ENCODE measurements at regions not wholly inside any gene's neighbourhood (a gene's known extent, or its start where the extent isn't known, plus 50 kb on each side); places are given as distances from the start of the nearest gene placed in this dataset.

DNA sequence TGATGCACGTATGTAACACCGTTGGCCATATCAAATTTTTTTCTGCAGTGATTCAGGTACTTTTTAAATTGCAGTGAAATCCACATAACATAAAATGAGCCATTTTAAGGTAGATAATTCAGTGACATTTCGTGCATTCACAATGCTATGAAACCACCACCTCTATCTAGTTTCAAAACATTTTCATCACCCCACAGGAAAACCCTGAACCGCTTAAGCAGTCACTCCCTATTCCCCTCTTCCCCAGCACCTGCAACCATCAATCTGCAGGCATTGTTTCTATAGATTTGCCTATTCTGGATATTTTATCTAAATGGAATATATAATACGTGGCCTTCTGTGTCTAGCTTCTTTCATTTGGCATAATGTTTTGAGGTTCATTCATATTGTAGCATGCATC lies 79.2 kb downstream of the BOD1 start:
- Histone ChIP-seq H3K4me1 (ENCODE audit: control insufficient read depth, extremely low read depth, insufficient read depth, low read length) (no peaks in the 10 kb centered on the region), H2AFZ (ENCODE audit: low read depth, low read length) (no peak overlapping the region), H3K4me2 (ENCODE audit: insufficient read depth, low read length) (no peak overlapping the region), H3K9ac (replicated peaks; ENCODE audit: extremely low read depth, insufficient read depth, low read length) (no peak overlapping the region), H3K4me3 (replicated peaks in 1 of 3; ENCODE audit: insufficient read depth in 1 of 3, low read depth in 1 of 3, low read length in 3 of 3) (no peak overlapping the region), H4K20me1 (replicated peaks; ENCODE audit: control insufficient read depth, extremely low read depth, insufficient read depth, low read length) (no peaks in the 10 kb centered on the region), H3K36me3 (ENCODE audit: control insufficient read depth in 2 of 2, extremely low read depth in 1 of 2, insufficient read depth in 2 of 2, low read length in 2 of 2) (no peaks in the 10 kb centered on the region), H3K9me3 (replicated peaks; ENCODE audit: control insufficient read depth, insufficient read depth, low read length) (no peaks in the 10 kb centered on the region), H3K27ac (ENCODE audit: insufficient read depth, low read depth, low read length) (no peak overlapping the region), H3K27me3 (ENCODE audit: control insufficient read depth in 2 of 2, insufficient read depth in 2 of 2, low read length in 2 of 2) (no peaks in the 10 kb centered on the region), H3K79me2 (ENCODE audit: control insufficient read depth, insufficient read depth, low read length) (no peaks in the 10 kb centered on the region), H3K9me1 (replicated peaks; ENCODE audit: control insufficient read depth, extremely low read depth, insufficient read depth, low read length) (no peaks in the 10 kb centered on the region)
- FAIRE-seq (no peak), DNase-seq (ENCODE audit: low read depth, low spot score) (no peak)
- dilution Hi-C loops (cut with MboI; ENCODE audit: extremely low pct_ligation_motif_present, low sequenced_read_pairs), result no loop called here
- ChIA-PET CTCF (interaction anchor here (0.6 kb wide), 1 partner anchor 244 kb away, joined by 3 read pairs; no protein-coding TSS in a partner anchor), POLR2A (no interaction called here)
- no TSS peak for BruUV-seq (replicated peaks)
- no peak for TF ChIP-seq EZH2 (IDR thresholded peaks at IDR 0.05; ENCODE audit: borderline replicate concordance, low read depth, low read length, severe bottlenecking)
- TF ChIP-seq MAX (IDR thresholded peaks at IDR 0.05; ENCODE audit: insufficient read depth, insufficient read length), result no peak
- TF ChIP-seq GATA2 (IDR thresholded peaks at IDR 0.05; ENCODE audit: insufficient read depth, insufficient read length, low read depth, low read length), result no peak
- no peak for TF ChIP-seq POLR2AphosphoS5 (IDR thresholded peaks at IDR 0.05; ENCODE audit: insufficient read depth, low read depth, low read length)
- no peak for TF ChIP-seq FOS (IDR thresholded peaks at IDR 0.05; ENCODE audit: borderline replicate concordance, insufficient read depth, low read length)
- TF ChIP-seq, protein P1, sequence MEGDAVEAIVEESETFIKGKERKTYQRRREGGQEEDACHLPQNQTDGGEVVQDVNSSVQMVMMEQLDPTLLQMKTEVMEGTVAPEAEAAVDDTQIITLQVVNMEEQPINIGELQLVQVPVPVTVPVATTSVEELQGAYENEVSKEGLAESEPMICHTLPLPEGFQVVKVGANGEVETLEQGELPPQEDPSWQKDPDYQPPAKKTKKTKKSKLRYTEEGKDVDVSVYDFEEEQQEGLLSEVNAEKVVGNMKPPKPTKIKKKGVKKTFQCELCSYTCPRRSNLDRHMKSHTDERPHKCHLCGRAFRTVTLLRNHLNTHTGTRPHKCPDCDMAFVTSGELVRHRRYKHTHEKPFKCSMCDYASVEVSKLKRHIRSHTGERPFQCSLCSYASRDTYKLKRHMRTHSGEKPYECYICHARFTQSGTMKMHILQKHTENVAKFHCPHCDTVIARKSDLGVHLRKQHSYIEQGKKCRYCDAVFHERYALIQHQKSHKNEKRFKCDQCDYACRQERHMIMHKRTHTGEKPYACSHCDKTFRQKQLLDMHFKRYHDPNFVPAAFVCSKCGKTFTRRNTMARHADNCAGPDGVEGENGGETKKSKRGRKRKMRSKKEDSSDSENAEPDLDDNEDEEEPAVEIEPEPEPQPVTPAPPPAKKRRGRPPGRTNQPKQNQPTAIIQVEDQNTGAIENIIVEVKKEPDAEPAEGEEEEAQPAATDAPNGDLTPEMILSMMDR (IDR thresholded peaks at IDR 0.05; ENCODE audit: extremely low read depth in 1 of 2, insufficient read depth in 1 of 2, low read depth in 1 of 2, low read length in 2 of 2), result no peak
- no peak for TF ChIP-seq MYC (IDR thresholded peaks at IDR 0.05; ENCODE audit: low read depth, low read length)
- no peak for TF ChIP-seq JUN (IDR thresholded peaks at IDR 0.05; ENCODE audit: borderline replicate concordance, insufficient read depth, insufficient read length, low read depth)
- TF ChIP-seq POLR2A (IDR thresholded peaks at IDR 0.05; ENCODE audit: low read depth, low read length), result no peak
- intact Hi-C loops (cut with micrococcal nuclease), result no loop called here
